AG04450 (cell line): ENCODE measurements at regions not wholly inside any gene's neighbourhood (a gene's known extent, or its start where the extent isn't known, plus 50 kb on each side); places are given as distances from the start of the nearest gene placed in this dataset.

Experiments used
- CTCF ChIA-PET: fragments of 300-600, 350-600 bp; formaldehyde crosslinking; extraction: SDS; loops from one replicate; lab custom pipeline; 2022; ENCODE audit warnings: antibody characterized with exemption, inconsistent platforms; lab: Charles Lee
- POLR2A ChIA-PET: fragments of 350-600 bp; formaldehyde crosslinking; extraction: SDS; loops from one replicate; lab custom pipeline; 2021; ENCODE audit warnings: antibody characterized with exemption, inconsistent platforms; lab: Yijun Ruan, JAX
- DNase-seq: peaks from one replicate; pipeline ENCODE4 v3.0.0-alpha.2; 2011; ENCODE audit warnings: low read depth, low spot score
- H3K27ac ChIP-seq: one replicate; pipeline ENCODE4 v1.5.1; 2012; ENCODE audit warnings: low read depth, low read length, control low read depth
- H3K27me3 ChIP-seq: one replicate; pipeline ENCODE4 v1.6.0; 2012; ENCODE audit warnings: low read length; ENCODE audit not compliant: control insufficient read depth, insufficient read depth
- H3K4me3 ChIP-seq: 2 replicates; pipeline ENCODE4 v1.5.1; 2011; ENCODE audit warnings: mild to moderate bottlenecking, low read depth, low read length, control low read depth
- H3K9me3 ChIP-seq: 2 replicates; pipeline ENCODE4 v1.5.1; 2012; ENCODE audit warnings: low read length; ENCODE audit not compliant: control insufficient read depth, insufficient read depth
- TF ChIP-seq, protein P1 (sequence below): IDR thresholded peaks from 2 replicates; pipeline ENCODE4 v1.5.1; 2011; ENCODE audit warnings: low read depth, low read length, control low read depth, inconsistent platforms

- TF ChIP-seq, protein P1, sequence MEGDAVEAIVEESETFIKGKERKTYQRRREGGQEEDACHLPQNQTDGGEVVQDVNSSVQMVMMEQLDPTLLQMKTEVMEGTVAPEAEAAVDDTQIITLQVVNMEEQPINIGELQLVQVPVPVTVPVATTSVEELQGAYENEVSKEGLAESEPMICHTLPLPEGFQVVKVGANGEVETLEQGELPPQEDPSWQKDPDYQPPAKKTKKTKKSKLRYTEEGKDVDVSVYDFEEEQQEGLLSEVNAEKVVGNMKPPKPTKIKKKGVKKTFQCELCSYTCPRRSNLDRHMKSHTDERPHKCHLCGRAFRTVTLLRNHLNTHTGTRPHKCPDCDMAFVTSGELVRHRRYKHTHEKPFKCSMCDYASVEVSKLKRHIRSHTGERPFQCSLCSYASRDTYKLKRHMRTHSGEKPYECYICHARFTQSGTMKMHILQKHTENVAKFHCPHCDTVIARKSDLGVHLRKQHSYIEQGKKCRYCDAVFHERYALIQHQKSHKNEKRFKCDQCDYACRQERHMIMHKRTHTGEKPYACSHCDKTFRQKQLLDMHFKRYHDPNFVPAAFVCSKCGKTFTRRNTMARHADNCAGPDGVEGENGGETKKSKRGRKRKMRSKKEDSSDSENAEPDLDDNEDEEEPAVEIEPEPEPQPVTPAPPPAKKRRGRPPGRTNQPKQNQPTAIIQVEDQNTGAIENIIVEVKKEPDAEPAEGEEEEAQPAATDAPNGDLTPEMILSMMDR: no peak
- ChIA-PET POLR2A (no interaction called here), CTCF (interaction anchor here (6.2 kb wide), 1 partner anchor 178 kb away, joined by 133 read pairs; no protein-coding TSS in a partner anchor)
- no peaks in the 10 kb centered on the region for H3K27me3 ChIP-seq
- no peaks in the 10 kb centered on the region for H3K9me3 ChIP-seq
- no peak for DNase-seq
- no peak overlapping the region for H3K27ac ChIP-seq
- H3K4me3 ChIP-seq: no peak overlapping the region
Observed at GRCh38 chr12:45547822-45548221, 181.7 kb upstream of the ARID2 start.

DNA sequence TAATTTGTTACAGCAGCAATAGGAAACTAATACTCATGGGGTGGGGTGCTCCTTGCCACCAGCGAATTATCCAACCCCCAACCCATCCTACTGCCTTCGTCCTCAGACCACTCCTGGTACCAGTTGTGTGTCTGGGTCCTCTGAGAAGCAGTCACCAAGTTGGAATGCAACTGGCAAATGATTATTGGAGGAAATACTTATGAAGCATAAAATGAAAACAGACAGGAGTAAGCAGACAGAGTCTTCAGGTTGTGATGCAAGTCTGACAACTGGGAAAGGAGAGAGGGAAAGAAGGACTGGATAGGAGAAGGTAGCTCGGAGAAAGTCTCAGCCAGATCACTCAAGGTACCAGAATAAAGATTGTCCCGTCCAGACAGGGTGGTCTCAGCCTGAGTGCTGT, 181.1 kb upstream of the ARID2 start:
- H3K27me3 ChIP-seq: no peaks in the 10 kb centered on the region
- TF ChIP-seq, protein P1: no peak
- H3K4me3 ChIP-seq: no peak overlapping the region
- no peaks in the 10 kb centered on the region for H3K9me3 ChIP-seq
- H3K27ac ChIP-seq: no peak overlapping the region
- ChIA-PET POLR2A (no interaction called here), CTCF (interaction anchor here (6.2 kb wide), 1 partner anchor 177 kb away, joined by 133 read pairs; no protein-coding TSS in a partner anchor)
- no peak for DNase-seq

GRCh38 chr12:45549337-45549902, 180.1 kb upstream of the ARID2 start:
- TF ChIP-seq, protein P1: no peak
- ChIA-PET CTCF (interaction anchor here (0.8 to 1.0 kb wide), 2 partner anchors 17 to 177 kb away, joined by 3 to 5 read pairs; no protein-coding TSS in a partner anchor), POLR2A (no interaction called here)
- Histone ChIP-seq H3K9me3 (no peaks in the 10 kb centered on the region), H3K27me3 (no peaks in the 10 kb centered on the region), H3K27ac (no peak overlapping the region), H3K4me3 (no peak overlapping the region)
- no peak for DNase-seq

GRCh38 chr12:45553204-45553603, 176.3 kb upstream of the ARID2 start:
- no peak overlapping the region for H3K4me3 ChIP-seq
- CTCF ChIA-PET: interaction anchor here (0.8 kb wide), 1 partner anchor 9 kb away, joined by 3 read pairs; no protein-coding TSS in a partner anchor
- peaks cover 4% of the 10 kb centered on the region for H3K27me3 ChIP-seq
- H3K9me3 ChIP-seq: no peaks in the 10 kb centered on the region
- no peak overlapping the region for H3K27ac ChIP-seq
- TF ChIP-seq, protein P1: no peak
- POLR2A ChIA-PET: no interaction called here
- no peak for DNase-seq

- Histone ChIP-seq H3K27ac (no peak overlapping the region), H3K27me3 (peaks cover 4% of the 10 kb centered on the region), H3K4me3 (no peak overlapping the region), H3K9me3 (no peaks in the 10 kb centered on the region)
- TF ChIP-seq, protein P1: no peak
- DNase-seq: no peak
- CTCF ChIA-PET: interaction anchor here (1.9 kb wide), 1 partner anchor 13 kb away, joined by 11 read pairs; no protein-coding TSS in a partner anchor
- POLR2A ChIA-PET: no interaction called here
Observed at GRCh38 chr12:45557016-45557415, 172.5 kb upstream of the ARID2 start.
